Dedifferentiated amniotic fluid mesenchymal stem cell (primary cell): ENCODE measurements at regions not wholly inside any gene's neighbourhood (a gene's known extent, or its start where the extent isn't known, plus 50 kb on each side); places are given as distances from the start of the nearest gene placed in this dataset.

Experiments
- DNase-seq: peaks from one replicate; pipeline ENCODE4 v3.0.0-alpha.2; 2016; ENCODE audit errors: extremely low spot score

DNA sequence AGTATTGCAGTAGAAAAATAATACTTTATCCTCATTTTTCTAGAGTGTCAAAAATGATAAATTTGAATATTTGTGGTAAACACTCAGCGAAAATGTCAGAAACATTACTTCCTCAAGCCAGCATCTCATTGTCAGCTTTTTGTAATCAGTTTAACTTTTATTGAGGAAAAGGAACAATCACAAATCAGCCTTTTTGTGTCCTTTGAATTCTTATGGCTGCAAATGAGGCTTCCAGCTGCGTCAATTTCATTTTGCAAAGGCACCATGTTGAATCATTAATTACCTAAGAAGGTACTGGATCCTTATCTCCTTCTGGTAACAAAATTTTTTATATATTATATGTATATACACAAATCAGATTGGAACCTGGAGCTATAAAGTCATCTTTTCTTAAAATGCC, 442.6 kb upstream of the CPEB2 start:
- no peak for DNase-seq

GRCh38 chr4:14560577-14560976, 441.7 kb upstream of the CPEB2 start:
- DNase-seq, result no peak

DNA sequence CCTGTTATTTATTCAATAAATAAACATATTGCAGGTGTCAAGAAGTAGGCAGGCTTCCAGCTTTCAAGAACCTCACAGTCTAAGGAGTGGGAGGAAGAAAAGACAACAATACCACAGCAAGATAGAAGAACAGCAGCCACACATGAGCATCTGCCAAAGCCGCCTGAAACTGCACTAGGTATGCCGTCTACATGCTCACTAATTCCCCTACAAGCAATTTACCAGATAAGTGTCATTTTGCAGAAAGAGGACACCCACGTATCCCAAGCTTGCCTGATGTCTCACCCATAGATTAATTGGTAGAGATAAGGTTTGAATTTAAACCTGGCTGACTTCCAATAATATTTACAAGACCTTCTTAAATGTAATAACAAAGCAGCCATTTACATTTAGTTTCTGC, 439.4 kb upstream of the CPEB2 start:
- DNase-seq, result no peak

GRCh38 chr4:14564281-14564680, 438.0 kb upstream of the CPEB2 start:
- no peak for DNase-seq

DNA sequence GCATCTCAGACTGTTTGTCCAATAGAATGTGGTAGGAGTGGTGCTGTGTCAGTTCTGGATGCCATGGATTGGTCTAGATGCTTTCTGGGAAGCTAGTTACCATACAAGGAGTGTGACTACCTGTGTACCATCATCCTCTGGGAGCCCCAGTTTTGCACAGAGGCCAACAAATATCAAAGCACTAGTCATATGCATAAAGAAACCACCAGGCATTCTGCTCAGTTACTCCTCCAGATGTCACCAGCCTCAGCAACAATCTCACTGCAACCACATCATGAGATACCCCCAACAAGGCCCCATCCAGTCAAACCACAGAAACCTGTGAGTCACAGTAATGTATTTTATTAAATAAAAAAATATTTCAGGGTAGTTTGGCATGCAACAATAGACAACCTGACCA, 435.8 kb upstream of the CPEB2 start:
- no peak for DNase-seq

GRCh38 chr4:14568351-14568750, 433.9 kb upstream of the CPEB2 start:
- no peak for DNase-seq

DNA sequence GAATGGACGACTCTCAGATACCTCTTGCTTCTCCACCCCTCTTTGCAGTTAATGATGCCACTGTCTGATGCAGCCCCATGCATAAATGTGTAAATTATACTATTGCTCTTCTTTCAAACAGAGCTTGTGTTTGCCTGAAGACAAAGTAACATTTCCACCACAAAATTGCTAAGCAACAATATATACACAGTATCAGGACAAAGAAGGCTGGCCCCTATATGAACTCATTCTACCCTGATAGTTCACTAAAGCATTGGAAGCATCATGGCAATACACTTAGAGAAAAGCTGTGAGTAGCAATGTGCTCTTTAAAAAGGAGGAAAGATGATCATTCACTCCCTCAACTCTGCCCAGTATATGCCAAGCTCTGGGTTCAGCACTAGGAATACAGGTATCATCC, 427.0 kb upstream of the CPEB2 start:
- no peak for DNase-seq

DNA sequence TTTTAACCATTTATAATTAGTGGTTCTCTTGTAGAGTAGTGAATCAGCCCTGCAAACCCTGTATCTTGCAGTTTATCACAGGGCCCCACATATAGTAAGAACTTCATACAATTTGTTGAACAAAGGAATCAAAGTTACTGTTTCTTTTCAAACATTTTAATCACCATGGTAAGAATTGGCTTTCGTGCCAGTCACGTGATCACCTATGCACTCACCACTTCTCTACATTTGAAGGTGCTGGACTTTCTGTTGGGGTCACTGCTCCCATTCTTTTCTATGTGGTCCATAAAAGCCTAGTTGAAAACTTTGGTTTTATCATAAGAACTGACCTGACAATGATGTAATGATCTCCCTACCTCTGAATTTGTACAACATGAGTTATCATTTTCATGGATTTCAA, 426.4 kb upstream of the CPEB2 start:
- DNase-seq, result no peak

GRCh38 chr4:14580061-14580460, 422.2 kb upstream of the CPEB2 start:
- DNase-seq, result no peak

GRCh38 chr4:14581741-14582140, 420.5 kb upstream of the CPEB2 start:
- no peak for DNase-seq

GRCh38 chr4:14582677-14583076, 419.6 kb upstream of the CPEB2 start:
- DNase-seq, result no peak

- DNase-seq, result no peak
Measured at GRCh38 chr4:14583331-14583730, 418.9 kb upstream of the CPEB2 start.

DNA sequence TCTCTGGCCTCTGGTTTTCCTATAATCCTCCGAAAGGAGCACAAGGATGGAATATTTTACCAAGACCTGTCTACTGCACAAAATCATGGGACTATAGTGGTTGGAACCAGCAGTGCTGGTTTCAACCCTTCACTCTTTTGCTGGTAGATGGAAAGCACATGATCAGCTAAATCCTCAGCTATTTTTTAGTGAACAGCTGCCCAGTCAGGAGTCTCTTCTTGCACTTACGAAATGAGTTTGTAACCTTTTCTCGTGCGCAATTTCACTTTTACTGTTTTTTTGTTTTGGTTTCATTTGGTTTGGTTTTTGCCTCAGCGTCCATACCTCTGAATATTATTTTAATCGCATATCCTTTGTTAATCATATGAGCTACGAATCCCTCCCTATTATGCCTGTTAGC, 418.5 kb upstream of the CPEB2 start:
- DNase-seq, result no peak

- no peak for DNase-seq
Measured at GRCh38 chr4:14592950-14593349, 409.3 kb upstream of the CPEB2 start.

DNA sequence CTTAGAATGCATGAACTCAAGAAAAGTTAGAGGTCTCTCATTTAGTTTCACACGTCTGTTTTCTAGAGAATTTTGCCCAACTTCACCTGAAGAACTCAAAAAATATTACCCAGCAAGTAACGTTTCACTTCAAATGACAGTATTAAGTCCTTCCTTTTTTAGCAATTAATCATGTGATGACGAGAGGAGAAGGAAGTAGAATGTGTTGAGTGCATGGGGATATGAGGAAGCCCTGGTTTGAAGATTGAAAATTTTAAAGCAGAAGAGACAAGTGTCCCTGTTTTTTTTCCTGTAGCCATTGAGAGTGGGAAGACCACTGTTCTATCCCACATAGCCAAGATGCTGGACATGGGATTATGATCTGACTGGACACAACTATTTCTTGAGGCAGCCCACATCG, 406.3 kb upstream of the CPEB2 start:
- no peak for DNase-seq

DNA sequence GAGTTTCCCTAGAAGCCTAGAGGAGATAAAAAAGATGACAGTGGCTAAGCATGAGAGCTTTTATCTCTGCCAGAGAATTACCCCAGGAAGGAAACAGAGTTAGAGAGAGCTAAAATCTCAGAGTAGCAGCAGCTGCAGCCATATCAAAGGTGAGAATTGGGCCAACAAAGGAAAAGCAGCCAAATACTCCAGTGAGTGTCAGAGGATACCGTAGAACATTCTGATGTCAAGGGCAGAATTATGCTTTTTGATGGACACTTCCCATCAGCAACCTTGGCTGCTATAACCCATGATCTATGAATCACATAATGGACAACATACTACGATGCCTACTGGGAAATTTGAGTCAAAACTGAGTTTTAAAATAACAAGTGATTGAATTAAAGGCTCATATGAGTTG, 405.8 kb upstream of the CPEB2 start:
- no peak for DNase-seq

DNA sequence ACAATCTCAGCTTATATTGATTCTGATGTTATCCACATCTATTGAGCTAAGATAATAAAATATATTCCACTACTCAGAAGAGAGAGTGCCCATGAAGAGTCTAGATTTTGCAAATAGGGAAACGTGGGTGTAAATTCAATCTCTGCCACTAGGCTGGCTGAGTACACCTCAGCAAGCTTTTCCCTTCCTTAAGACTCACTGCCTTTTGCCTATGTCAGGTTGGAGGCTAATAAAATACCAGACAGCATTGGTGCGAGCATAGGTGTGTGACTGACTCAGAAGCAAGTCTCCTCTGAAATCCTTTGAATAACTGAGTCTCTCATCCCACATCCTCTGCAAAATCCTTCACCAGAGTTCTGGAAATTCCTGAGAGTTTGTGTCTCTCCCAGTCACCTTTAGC, 405.4 kb upstream of the CPEB2 start:
- DNase-seq, result no peak

DNA sequence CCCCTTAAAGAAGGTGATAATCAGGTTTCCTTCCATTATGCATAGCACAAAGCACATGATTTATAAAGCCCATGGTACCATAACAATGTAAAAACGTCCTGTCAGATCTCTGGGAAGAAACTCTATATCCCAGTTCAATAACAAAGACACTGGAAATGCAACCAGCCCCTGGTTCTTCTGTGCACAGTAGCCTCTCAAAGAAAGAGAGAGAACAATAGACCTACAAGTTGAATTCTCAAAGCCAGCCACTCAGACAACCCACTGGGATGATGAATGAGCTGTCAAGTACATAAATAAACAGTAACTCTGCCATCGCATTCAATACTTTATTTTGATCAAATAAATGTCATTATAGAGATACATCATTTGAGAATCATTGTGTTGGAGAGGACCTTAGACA, 400.1 kb upstream of the CPEB2 start:
- DNase-seq, result no peak

- DNase-seq, result no peak
Measured at GRCh38 chr4:14607001-14607400, 395.3 kb upstream of the CPEB2 start.

- DNase-seq, result no peak
Measured at GRCh38 chr4:14607578-14607977, 394.7 kb upstream of the CPEB2 start.

DNA sequence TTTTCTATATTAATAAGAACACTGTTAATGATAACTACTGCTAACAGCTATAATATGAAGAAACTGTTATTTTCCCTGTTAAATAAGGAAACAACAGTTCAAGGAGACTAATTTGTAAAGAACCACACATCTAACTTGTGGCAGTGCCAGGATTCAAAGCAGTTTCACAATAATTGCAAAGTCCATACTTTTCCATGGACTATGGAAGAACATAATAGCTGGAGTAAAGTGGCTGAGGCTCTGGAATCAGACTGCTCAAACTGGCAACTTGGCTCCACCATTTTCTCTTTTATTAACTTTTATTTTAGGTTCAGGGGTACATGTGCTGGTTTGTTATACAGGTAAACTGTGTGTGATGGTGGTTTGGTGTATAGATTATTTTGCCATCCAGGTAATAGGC, 393.7 kb upstream of the CPEB2 start:
- DNase-seq, result no peak

- DNase-seq, result no peak
Measured at GRCh38 chr4:14614840-14615239, 387.4 kb upstream of the CPEB2 start.

DNA sequence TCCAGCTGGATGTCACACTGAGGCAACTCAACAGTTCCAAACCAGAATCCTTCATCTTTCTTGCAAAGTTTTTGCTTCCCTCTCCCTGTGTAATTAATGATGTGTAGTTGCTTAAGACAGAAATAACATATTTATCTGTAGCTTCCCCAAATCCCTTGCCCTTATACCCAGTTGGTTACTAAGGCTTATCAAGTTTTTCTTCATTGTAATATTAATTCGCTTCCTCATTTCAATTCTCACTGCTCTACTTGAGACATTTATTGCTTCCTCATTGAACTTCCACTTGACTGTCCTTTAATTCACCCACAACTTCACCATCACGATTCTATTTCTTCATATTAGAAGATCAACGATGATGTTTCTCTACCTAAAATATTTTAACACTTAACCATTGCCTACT, 386.6 kb upstream of the CPEB2 start:
- DNase-seq, result no peak

GRCh38 chr4:14620567-14621141, 381.6 kb upstream of the CPEB2 start:
- no peak for DNase-seq
